ENCODE measurements at regions not wholly inside any gene's neighbourhood (a gene's known extent, or its start where the extent isn't known, plus 50 kb on each side); places are given as distances from the start of the nearest gene placed in this dataset.

DNA sequence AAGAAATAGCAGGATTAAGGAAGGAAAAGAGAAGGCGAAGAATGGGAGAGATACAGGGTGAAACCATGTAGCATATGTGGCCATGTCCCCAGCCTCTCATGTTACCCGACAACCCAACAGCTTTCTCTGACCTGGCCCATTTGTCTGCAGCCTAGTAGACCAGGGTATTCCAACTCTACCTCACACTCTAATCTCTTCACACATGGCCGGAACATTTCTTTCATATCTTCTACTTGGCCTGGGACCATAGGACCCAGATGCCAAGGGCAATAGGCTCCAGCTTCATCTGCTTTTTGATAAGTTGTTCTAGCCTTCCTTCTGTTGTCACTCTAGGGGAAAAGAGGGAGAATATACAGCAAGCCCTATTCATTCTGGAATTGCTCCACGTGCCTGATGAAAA is 95.0 kb upstream of the DPT start:
- H3K4me3 ChIP-seq (ENCODE audit: insufficient read depth, low read depth, low read length) = no peak overlapping the region
- H3K27me3 Mint-ChIP-seq (ENCODE audit: low read depth, unreplicated experiment) = no peaks in the 10 kb centered on the region
- TF ChIP-seq, protein P1, sequence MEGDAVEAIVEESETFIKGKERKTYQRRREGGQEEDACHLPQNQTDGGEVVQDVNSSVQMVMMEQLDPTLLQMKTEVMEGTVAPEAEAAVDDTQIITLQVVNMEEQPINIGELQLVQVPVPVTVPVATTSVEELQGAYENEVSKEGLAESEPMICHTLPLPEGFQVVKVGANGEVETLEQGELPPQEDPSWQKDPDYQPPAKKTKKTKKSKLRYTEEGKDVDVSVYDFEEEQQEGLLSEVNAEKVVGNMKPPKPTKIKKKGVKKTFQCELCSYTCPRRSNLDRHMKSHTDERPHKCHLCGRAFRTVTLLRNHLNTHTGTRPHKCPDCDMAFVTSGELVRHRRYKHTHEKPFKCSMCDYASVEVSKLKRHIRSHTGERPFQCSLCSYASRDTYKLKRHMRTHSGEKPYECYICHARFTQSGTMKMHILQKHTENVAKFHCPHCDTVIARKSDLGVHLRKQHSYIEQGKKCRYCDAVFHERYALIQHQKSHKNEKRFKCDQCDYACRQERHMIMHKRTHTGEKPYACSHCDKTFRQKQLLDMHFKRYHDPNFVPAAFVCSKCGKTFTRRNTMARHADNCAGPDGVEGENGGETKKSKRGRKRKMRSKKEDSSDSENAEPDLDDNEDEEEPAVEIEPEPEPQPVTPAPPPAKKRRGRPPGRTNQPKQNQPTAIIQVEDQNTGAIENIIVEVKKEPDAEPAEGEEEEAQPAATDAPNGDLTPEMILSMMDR (IDR thresholded peaks at IDR 0.05; ENCODE audit: insufficient read depth, low read depth, low read length) = no peak
- no peak for TF ChIP-seq EZH2 (IDR thresholded peaks at IDR 0.05; ENCODE audit: insufficient read depth, low read length)

DNA sequence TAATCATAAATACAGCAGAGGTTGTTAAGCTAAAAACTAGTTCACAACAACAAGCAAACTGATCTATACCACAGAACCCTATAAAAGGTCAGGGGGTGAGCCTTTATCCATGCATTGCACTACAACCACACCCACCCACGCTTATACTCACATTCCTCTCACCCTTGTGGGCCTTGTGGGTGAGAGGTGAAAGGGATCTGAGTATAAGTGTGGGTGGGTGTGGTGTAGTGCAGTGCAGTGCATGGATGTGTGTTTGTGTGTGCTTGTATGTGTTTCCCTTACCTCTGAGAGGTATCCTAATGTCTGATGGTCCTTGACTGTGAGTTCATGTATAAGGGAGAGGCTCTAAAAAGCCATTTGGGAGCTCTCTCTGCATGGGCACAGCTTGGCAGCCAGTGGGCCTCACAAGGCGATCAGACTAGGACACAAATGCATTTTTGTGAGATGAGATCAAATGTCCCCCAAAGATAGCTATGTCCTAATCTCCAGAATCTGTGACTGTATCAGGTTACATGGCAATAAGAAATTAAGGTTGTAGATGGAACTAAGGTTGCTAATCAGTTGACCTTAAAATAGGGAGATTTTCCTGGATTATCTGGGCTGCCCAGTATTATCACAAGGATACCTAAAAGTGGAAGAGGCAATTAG is 95.5 kb upstream of the DPT start:
- H3K4me1 Mint-ChIP-seq (ENCODE audit: low read depth, unreplicated experiment) = peaks cover 5% of the 10 kb centered on the region
- no peak for FAIRE-seq
- no peaks in the 10 kb centered on the region for H3K27me3 Mint-ChIP-seq (ENCODE audit: low read depth, unreplicated experiment)

More for the DNA sequence above, 95.0 kb upstream of the DPT start:
- Mint-ChIP-seq H3K27ac (ENCODE audit: unreplicated experiment) (no peak overlapping the region), H3K36me3 (ENCODE audit: low read depth, unreplicated experiment) (no peaks in the 10 kb centered on the region), H3K4me3 (ENCODE audit: unreplicated experiment) (no peak overlapping the region), H3K4me1 (ENCODE audit: low read depth, unreplicated experiment) (peaks cover 5% of the 10 kb centered on the region), H3K9me3 (ENCODE audit: unreplicated experiment) (peaks cover 3% of the 10 kb centered on the region)
- Histone ChIP-seq H3K27me3 (ENCODE audit: insufficient read depth, low read length) (no peaks in the 10 kb centered on the region), H3K4me2 (ENCODE audit: low read length) (no peak overlapping the region), H4K20me1 (ENCODE audit: insufficient read depth, low read length) (no peaks in the 10 kb centered on the region), H3K27ac (ENCODE audit: low read depth, low read length) (no peak overlapping the region), H3K4me1 (ENCODE audit: insufficient read depth, low read length) (no peaks in the 10 kb centered on the region), H3K9ac (ENCODE audit: low read length) (no peak overlapping the region), H3K36me3 (ENCODE audit: insufficient read depth, low read length) (no peaks in the 10 kb centered on the region), H2AFZ (ENCODE audit: low read depth, low read length) (no peak overlapping the region), H3K79me2 (ENCODE audit: insufficient read depth, low read length) (no peaks in the 10 kb centered on the region), H3K9me3 (ENCODE audit: insufficient read depth, low read depth, low read length) (no peaks in the 10 kb centered on the region)
- DNase-seq (ENCODE audit: low read depth) = no peak
- FAIRE-seq = no peak

DNA sequence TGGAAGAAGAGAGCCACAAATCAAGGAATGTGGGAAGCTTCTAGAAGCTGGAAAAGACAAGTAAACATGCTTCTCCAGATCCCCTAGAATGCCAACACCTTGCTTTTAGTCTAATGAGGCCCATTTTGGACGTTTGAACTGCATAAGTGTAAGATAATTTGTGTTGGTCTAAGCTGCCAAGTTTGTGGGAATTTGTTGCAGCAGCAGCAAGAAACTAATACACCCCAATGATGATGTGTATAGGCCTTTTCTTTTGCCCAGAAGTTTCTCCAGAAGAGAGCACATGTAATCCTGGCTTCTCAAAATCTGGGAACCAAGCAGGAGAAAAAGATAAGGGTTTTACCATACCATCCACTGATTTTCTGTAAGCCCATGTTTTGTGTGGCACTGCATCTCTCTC is 96.1 kb upstream of the DPT start:
- FAIRE-seq (no peak), DNase-seq (ENCODE audit: low read depth) (no peak)
- Mint-ChIP-seq H3K27me3 (ENCODE audit: low read depth, unreplicated experiment) (no peaks in the 10 kb centered on the region), H3K27ac (ENCODE audit: unreplicated experiment) (no peak overlapping the region), H3K9me3 (ENCODE audit: unreplicated experiment) (peaks cover 3% of the 10 kb centered on the region), H3K4me1 (ENCODE audit: low read depth, unreplicated experiment) (peaks cover 5% of the 10 kb centered on the region), H3K4me3 (ENCODE audit: unreplicated experiment) (no peak overlapping the region), H3K36me3 (ENCODE audit: low read depth, unreplicated experiment) (no peaks in the 10 kb centered on the region)
- Histone ChIP-seq H4K20me1 (ENCODE audit: insufficient read depth, low read length) (no peaks in the 10 kb centered on the region), H3K9ac (ENCODE audit: low read length) (no peak overlapping the region), H3K4me2 (ENCODE audit: low read length) (no peak overlapping the region), H2AFZ (ENCODE audit: low read depth, low read length) (no peak overlapping the region), H3K4me3 (ENCODE audit: insufficient read depth, low read depth, low read length) (no peak overlapping the region), H3K36me3 (ENCODE audit: insufficient read depth, low read length) (no peaks in the 10 kb centered on the region), H3K4me1 (ENCODE audit: insufficient read depth, low read length) (no peaks in the 10 kb centered on the region), H3K9me3 (ENCODE audit: insufficient read depth, low read depth, low read length) (no peaks in the 10 kb centered on the region), H3K27me3 (ENCODE audit: insufficient read depth, low read length) (no peaks in the 10 kb centered on the region), H3K79me2 (ENCODE audit: insufficient read depth, low read length) (no peaks in the 10 kb centered on the region), H3K27ac (ENCODE audit: low read depth, low read length) (no peak overlapping the region)
- no peak for TF ChIP-seq EZH2 (IDR thresholded peaks at IDR 0.05; ENCODE audit: insufficient read depth, low read length)
- TF ChIP-seq, protein P1 (IDR thresholded peaks at IDR 0.05; ENCODE audit: insufficient read depth, low read depth, low read length) = no peak

More for the DNA sequence above, 95.5 kb upstream of the DPT start:
- Histone ChIP-seq H3K4me3 (ENCODE audit: insufficient read depth, low read depth, low read length) (no peak overlapping the region), H3K4me2 (ENCODE audit: low read length) (no peak overlapping the region), H3K9me3 (ENCODE audit: insufficient read depth, low read depth, low read length) (no peaks in the 10 kb centered on the region), H4K20me1 (ENCODE audit: insufficient read depth, low read length) (no peaks in the 10 kb centered on the region), H3K27me3 (ENCODE audit: insufficient read depth, low read length) (no peaks in the 10 kb centered on the region), H3K36me3 (ENCODE audit: insufficient read depth, low read length) (no peaks in the 10 kb centered on the region), H3K27ac (ENCODE audit: low read depth, low read length) (no peak overlapping the region), H3K4me1 (ENCODE audit: insufficient read depth, low read length) (no peaks in the 10 kb centered on the region), H3K79me2 (ENCODE audit: insufficient read depth, low read length) (no peaks in the 10 kb centered on the region), H2AFZ (ENCODE audit: low read depth, low read length) (no peak overlapping the region), H3K9ac (ENCODE audit: low read length) (no peak overlapping the region)
- H3K9me3 Mint-ChIP-seq (ENCODE audit: unreplicated experiment) = peaks cover 3% of the 10 kb centered on the region
- no peak overlapping the region for H3K4me3 Mint-ChIP-seq (ENCODE audit: unreplicated experiment)
- TF ChIP-seq, protein P1 (IDR thresholded peaks at IDR 0.05; ENCODE audit: insufficient read depth, low read depth, low read length) = no peak
- TF ChIP-seq EZH2 (IDR thresholded peaks at IDR 0.05; ENCODE audit: insufficient read depth, low read length) = no peak
- H3K36me3 Mint-ChIP-seq (ENCODE audit: low read depth, unreplicated experiment) = no peaks in the 10 kb centered on the region
- DNase-seq (ENCODE audit: low read depth) = no peak
- no peak overlapping the region for H3K27ac Mint-ChIP-seq (ENCODE audit: unreplicated experiment)

All from astrocyte (in vitro differentiated cells and primary cell).